Breast epithelium (tissue), 3 donors: ENCODE measurements at regions not wholly inside any gene's neighbourhood (a gene's known extent, or its start where the extent isn't known, plus 50 kb on each side); places are given as distances from the start of the nearest gene placed in this dataset.

ENCODE experiments used
- POLR2A ChIP-seq: fragments of 450-650 bp; IDR thresholded peaks from one replicate; pipeline ENCODE4 v1.6.1; 2016; ENCODE audit warnings: antibody characterized with exemption, mild to moderate bottlenecking, moderate library complexity
- POLR2AphosphoS5 ChIP-seq, 3 donors: sonication (generic); formaldehyde crosslinking; IDR thresholded peaks; one replicate each; pipeline ENCODE4 v1.6.1; 2017; ENCODE audit warnings: antibody characterized with exemption in 3 of 3
- TF ChIP-seq, protein P1 (sequence below), 3 donors: fragments of 450-650 bp; IDR thresholded peaks; one replicate each; pipeline ENCODE4 v1.5.1; 2016 to 2017; ENCODE audit warnings: antibody characterized with exemption in 3 of 3, mild to moderate bottlenecking in 3 of 3, moderate library complexity in 3 of 3

DNA sequence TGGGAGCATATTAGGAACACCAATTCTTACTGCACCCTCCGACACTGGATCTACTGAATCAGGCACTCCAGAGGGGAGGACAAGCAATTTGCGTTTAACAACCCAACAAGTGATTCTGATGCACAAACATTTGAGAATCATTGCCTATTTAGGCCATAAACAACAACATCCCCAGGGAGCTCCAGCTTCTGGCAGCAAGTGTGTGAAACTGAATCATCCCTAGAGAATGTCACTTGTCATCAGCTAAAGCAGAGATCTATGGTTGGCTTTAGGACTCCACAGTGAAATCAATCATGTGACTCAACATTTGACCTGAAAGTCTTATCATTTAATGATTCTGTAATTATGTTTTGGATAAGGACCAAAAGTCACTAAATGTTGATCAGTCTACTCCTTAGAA, 505.0 kb upstream of the FLRT2 start:
- TF ChIP-seq, protein P1, sequence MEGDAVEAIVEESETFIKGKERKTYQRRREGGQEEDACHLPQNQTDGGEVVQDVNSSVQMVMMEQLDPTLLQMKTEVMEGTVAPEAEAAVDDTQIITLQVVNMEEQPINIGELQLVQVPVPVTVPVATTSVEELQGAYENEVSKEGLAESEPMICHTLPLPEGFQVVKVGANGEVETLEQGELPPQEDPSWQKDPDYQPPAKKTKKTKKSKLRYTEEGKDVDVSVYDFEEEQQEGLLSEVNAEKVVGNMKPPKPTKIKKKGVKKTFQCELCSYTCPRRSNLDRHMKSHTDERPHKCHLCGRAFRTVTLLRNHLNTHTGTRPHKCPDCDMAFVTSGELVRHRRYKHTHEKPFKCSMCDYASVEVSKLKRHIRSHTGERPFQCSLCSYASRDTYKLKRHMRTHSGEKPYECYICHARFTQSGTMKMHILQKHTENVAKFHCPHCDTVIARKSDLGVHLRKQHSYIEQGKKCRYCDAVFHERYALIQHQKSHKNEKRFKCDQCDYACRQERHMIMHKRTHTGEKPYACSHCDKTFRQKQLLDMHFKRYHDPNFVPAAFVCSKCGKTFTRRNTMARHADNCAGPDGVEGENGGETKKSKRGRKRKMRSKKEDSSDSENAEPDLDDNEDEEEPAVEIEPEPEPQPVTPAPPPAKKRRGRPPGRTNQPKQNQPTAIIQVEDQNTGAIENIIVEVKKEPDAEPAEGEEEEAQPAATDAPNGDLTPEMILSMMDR (IDR thresholded peaks at IDR 0.05) = no peak
- TF ChIP-seq POLR2A (no peak), POLR2AphosphoS5 (IDR thresholded peaks at IDR 0.05) (no peak)
